NB4 (cell line): ENCODE measurements at regions not wholly inside any gene's neighbourhood (a gene's known extent, or its start where the extent isn't known, plus 50 kb on each side); places are given as distances from the start of the nearest gene placed in this dataset.

Experiments
- DNase-seq: peaks from one replicate; pipeline ENCODE4 v3.0.0; 2010; ENCODE audit warnings: low read depth
- H3K4me3 ChIP-seq: one replicate; pipeline ENCODE4 v1.5.1; 2011; ENCODE audit warnings: mild to moderate bottlenecking, low read depth, low read length, moderate library complexity
- MYC ChIP-seq: IDR thresholded peaks from 2 replicates; pipeline ENCODE4 v1.6.1; 2011; ENCODE audit warnings: low read depth, low read length
- POLR2A ChIP-seq: IDR thresholded peaks from 2 replicates; pipeline ENCODE4 v1.6.1; 2011; ENCODE audit warnings: mild to moderate bottlenecking; ENCODE audit not compliant: insufficient read length; ENCODE audit errors: extremely low read depth
- TF ChIP-seq, protein P1 (sequence below): IDR thresholded peaks from one replicate; pipeline ENCODE4 v1.5.1; 2012; ENCODE audit warnings: low read depth, low read length
- TF ChIP-seq, protein P2 (sequence below): IDR thresholded peaks from 2 replicates; pipeline ENCODE4 v1.6.1; 2011; ENCODE audit warnings: low read depth, low read length

DNA sequence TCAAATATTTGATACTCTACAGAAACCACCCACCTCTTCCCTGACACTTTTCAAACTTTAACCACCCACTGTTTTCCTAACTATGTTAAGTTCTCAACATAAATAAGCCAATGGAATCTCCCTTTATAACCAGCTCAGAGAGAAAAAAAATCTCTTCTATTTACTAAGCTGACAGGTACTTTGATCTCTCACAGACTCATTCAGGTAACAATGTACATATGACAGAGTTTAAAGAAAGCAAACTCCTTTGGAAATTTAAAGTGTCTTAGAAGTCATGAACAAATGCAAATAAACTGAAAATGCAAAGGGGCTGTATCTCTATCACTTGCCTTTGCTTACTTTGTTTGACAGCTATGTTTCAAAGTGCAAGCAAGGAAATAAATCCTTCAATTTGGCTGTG is 109.3 kb downstream of the KLF12 start:
- TF ChIP-seq POLR2A (no peak), MYC (no peak)
- TF ChIP-seq, protein P1, sequence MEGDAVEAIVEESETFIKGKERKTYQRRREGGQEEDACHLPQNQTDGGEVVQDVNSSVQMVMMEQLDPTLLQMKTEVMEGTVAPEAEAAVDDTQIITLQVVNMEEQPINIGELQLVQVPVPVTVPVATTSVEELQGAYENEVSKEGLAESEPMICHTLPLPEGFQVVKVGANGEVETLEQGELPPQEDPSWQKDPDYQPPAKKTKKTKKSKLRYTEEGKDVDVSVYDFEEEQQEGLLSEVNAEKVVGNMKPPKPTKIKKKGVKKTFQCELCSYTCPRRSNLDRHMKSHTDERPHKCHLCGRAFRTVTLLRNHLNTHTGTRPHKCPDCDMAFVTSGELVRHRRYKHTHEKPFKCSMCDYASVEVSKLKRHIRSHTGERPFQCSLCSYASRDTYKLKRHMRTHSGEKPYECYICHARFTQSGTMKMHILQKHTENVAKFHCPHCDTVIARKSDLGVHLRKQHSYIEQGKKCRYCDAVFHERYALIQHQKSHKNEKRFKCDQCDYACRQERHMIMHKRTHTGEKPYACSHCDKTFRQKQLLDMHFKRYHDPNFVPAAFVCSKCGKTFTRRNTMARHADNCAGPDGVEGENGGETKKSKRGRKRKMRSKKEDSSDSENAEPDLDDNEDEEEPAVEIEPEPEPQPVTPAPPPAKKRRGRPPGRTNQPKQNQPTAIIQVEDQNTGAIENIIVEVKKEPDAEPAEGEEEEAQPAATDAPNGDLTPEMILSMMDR = no peak
- TF ChIP-seq, protein P2, sequence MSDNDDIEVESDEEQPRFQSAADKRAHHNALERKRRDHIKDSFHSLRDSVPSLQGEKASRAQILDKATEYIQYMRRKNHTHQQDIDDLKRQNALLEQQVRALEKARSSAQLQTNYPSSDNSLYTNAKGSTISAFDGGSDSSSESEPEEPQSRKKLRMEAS = no peak
- no peak for DNase-seq
- H3K4me3 ChIP-seq = no peak overlapping the region

DNA sequence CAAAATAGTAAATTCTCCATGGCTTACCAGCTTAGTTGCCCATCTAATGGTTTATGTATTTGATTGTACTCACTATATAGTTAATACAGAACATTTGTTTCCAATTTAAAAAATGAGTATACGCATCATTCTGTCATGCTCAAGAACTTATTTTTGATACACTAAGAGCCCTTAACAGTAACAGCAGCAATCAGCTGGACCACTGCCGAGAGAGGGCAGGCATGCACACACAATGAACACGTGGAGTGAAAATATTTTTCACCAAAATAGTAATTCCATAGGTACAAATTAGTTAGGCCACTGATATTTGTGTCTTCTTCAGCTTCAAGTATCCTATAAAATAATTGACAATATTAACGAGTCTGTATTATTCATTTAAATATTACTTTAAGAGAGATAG is 109.9 kb downstream of the KLF12 start:
- H3K4me3 ChIP-seq = no peak overlapping the region
- no peak for DNase-seq
- TF ChIP-seq, protein P2 = no peak
- TF ChIP-seq, protein P1 = no peak
- no peak for TF ChIP-seq MYC
- no peak for TF ChIP-seq POLR2A

DNA sequence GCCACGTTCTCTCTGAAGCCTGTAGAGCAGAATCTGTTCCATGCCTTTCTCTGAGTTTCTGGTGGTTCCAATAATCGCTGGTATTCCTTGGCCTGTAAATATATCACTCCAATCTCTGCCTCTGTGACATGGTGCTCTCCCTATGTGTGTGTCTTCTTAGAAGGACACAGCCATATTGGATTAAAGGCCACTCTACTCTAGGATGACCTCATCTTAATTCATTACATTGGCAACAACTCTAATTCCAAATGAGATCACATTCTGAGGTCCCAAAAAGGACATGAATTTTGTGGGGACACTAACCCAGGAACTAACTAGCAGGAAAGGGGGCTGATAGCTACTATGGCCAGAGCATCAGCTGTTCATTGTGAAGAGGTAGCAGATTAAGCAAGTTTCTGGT is 110.7 kb downstream of the KLF12 start:
- TF ChIP-seq, protein P1 = no peak
- no peak for TF ChIP-seq POLR2A
- TF ChIP-seq, protein P2 = no peak
- TF ChIP-seq MYC = no peak

DNA sequence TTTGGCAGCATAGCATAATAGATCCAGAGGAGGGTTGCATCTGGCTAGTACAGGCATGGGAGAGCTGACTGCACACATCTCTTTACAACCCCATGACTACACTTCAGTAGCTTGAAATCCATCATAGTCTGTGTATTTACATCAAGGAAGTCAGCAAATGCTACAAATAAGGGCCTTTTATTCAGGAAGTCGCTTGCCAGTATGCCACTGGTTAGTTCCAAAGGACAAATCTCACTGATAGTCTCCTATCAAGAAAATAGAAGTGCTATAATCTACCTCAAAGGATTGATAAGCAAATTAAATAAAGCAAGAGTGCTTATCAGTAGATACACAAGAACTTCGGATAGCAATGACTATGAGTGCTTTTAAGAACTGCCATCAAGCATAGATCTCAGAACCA is 112.7 kb downstream of the KLF12 start:
- H3K4me3 ChIP-seq = no peak overlapping the region
- TF ChIP-seq POLR2A = no peak
- TF ChIP-seq, protein P2 = no peak
- TF ChIP-seq, protein P1 = no peak
- TF ChIP-seq MYC = no peak
- DNase-seq = no peak

More for the DNA sequence above, 110.7 kb downstream of the KLF12 start:
- no peak for DNase-seq
- H3K4me3 ChIP-seq = no peak overlapping the region

DNA sequence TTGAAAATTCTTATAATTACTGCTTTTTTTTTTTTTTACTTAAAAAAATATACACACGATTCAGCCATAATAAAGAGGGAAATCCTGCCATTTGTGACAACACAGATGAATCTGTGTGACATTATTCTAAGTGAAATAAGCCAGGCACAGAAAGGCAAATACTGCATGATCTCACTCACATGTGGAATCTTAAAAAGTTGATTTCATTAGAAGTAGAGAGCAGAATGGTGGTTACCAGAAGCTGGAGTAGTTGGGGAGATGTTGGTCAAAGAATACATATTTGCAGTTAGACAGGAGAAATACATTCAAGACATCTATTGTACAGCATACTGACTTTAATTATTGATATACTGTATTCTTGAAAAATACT is 116.2 kb downstream of the KLF12 start:
- TF ChIP-seq MYC (no peak), POLR2A (no peak)
- TF ChIP-seq, protein P2 = no peak
- TF ChIP-seq, protein P1 = no peak
- DNase-seq = no peak
- no peak overlapping the region for H3K4me3 ChIP-seq
